GM21825 (cell line): ENCODE measurements at regions not wholly inside any gene's neighbourhood (a gene's known extent, or its start where the extent isn't known, plus 50 kb on each side); places are given as distances from the start of the nearest gene placed in this dataset.
A peak's percentile ranks its signal among the peaks of the same experiment; 100 is the strongest.
"Not testable (repeated sequence)": the region's sequence is repeated elsewhere in the genome, so short reads cannot be mapped to it uniquely, and the experiment has no call there.

ENCODE experiments used
- ATAC-seq: cut with Tn5 transposase; IDR thresholded peaks from one replicate; pipeline ENCODE4 v1.9.1; 2021; ENCODE audit warnings: mild to moderate bottlenecking, moderate library complexity; ENCODE audit not compliant: unreplicated experiment

- no peak for ATAC-seq
These were observed 505.1 kb downstream of the LTN1 start for GRCh38 chr21:28487455-28488070.

DNA sequence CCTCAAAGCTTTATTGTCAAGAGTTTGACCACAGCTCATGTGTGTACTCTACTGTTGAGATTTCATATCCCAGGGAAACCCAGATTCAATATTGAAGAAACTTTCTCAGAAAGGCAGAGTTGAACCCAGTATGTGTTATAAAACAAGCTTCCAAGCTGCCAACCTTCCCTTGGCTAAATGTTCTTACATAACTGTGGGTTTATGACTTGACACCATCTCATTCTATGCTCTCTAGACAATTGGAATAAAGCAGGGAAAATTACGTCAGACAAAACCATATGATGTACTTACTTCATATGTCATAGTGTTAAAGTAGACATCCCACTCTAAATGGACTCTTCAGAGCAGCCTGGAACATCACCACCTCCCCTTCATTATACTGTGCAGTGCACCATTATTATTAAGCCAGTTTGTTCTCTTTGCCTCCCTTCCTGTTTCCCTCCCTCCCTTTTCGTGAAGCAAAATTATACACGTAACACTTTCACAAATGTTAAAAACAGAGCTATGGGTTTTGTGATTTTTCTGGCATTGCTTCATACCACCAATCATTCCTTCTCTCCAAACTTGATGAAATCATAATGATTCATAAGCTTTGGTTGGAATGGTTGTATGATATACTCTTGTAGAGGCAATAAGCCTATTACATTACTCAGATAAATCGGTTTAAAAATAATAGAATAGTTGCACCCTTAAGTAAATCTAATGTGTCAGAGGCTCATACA, 507.2 kb downstream of the LTN1 start:
- no peak for ATAC-seq

- no peak for ATAC-seq
These were observed 509.2 kb downstream of the LTN1 start for GRCh38 chr21:28483301-28484035.

DNA sequence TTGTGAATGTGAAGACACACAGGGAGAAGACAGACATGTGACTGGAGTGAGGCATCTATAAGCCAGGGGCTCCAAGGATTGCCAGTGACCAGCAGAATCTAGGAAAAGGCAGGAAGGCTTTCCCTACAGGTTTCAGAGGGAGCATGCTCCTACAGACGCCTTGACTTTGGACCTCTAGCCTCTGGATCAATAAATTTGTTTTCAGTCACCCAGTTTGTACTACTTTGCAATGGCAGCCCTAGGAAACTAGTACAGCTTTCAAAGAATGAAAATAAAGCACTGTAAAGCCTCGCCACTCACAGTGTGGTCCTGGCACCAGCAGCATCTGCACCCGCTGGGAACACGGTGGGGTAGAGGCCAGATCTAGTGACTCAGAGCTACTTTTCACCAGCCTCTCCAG, 510.0 kb downstream of the LTN1 start:
- no peak for ATAC-seq

- no peak for ATAC-seq
These were observed 512.2 kb downstream of the LTN1 start for GRCh38 chr21:28480470-28480869.

GRCh38 chr21:28473530-28474220, 519.0 kb downstream of the LTN1 start:
- peak; percentile 65 for ATAC-seq

GRCh38 chr21:28472543-28472942, 520.1 kb downstream of the LTN1 start:
- ATAC-seq: not testable (repeated sequence)

DNA sequence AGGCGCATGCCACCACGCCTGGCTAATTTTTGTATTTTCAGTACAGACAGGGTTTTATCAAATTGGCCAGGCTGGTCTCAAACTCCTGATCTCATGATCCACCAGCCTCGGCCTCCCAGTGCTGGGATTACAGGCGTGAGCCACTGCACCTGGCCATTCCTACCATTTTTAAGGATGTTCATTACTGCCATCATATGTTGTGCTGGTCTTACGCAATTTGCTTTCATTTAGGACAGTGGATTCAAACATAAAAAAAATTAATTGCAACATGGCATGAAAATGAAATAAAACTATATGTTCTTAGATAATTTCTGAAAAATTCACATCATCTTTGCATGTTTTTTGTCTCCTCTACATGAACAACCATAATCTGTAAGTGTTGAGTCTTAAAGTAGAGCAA, 527.7 kb downstream of the LTN1 start:
- ATAC-seq: no peak

DNA sequence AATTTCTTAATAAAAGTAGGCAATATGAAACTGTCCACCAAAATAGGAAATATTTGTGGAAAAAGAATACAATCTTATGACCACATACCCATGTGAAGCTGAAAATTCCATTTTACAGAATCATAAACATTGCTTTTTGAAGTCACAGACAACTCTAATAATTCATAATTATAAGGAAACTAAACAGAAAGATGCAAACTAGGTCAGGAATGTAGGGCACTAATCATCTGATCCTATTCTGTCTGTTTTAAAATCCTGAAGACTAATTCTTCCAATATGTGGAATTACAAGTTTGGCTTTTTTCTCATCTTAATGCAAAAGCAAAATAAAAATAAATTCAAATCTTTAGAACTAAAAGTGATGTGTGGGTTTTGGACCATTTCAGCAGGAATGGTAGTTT, 528.6 kb downstream of the LTN1 start:
- ATAC-seq: no peak

DNA sequence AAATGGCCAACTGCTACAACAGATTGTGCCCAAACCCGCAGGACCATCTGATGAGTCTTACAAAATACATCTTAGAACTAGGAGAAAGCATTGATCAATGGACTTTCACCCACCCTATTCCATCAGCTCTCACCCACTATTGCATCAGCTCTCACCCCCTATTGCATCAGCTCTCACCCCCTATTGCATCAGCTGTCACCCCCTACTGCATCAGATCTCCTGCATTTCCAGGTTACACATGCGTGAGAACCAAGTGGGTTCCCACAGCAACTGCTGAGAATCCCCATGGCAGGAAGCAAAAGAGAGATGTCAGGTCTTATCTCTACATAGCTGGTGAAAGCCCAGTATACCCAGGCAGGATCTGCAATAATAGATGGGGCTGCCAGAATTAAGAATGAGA, 533.5 kb downstream of the LTN1 start:
- no peak for ATAC-seq

GRCh38 chr21:28458446-28458845, 534.2 kb downstream of the LTN1 start:
- no peak for ATAC-seq

GRCh38 chr21:28455253-28455600, 537.5 kb downstream of the LTN1 start:
- no peak for ATAC-seq

DNA sequence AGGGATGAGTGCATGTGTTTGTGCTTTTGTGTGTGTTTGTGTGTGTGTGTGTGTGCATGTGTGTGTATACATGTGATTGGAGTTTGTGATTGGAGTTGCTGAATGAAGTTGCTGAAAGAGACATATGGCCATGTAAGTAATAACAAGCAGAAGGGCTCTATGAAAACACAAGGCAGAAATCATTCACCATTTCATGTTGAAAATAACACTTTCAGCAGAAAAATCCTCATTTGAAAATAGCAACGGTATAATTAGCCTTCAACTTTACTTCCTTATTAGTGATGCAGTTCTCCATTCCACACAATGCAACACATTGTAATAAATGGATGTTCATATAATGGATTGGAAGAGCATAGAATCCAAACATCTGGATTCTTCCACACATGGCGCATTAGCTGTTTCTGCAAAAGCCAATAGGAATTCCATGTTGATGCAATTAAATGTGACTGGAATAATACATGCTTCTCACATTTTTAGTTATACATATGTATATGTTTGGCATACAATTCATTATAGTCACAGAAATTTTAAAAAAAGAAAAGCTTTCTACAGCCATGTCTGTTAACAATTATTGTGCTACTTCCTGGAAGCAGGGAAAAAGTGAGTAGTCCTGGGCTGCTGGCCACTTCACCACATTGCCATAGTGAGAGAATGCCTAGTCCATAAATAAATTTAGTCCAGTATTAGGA, 538.0 kb downstream of the LTN1 start:
- no peak for ATAC-seq

- no peak for ATAC-seq
These were observed 545.2 kb downstream of the LTN1 start for GRCh38 chr21:28447462-28447861.

DNA sequence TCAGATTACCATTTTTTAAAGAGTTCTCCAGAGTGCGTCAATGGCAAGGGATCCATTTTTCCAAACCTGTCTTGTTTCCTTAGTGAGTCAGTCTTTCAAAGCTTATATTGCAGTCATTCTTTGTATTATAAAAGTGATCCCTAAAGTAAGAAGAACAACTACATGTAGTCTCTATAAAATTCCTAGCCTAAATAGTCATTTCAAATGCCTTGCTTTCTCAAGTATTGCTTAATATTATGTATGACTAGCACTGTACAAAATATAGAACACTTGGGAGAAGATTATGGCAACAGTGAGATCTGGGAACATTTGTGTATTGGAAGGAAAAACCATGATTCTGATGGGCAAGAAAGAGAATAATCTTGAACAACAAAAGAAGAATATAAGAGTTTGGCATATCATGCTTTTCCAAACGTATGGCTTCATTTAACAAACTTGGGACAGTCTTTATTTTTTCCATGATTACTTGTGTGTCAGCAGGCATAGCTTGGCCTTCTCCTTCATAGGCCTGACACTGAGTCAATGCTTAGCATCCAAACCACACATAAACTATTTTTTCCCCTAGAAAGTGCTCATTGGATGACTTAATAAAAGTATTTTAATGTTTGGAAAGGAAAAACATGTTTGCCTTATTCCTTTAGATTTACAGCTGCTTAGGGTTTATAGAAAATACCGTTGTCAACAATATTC, 547.4 kb downstream of the LTN1 start:
- no peak for ATAC-seq

DNA sequence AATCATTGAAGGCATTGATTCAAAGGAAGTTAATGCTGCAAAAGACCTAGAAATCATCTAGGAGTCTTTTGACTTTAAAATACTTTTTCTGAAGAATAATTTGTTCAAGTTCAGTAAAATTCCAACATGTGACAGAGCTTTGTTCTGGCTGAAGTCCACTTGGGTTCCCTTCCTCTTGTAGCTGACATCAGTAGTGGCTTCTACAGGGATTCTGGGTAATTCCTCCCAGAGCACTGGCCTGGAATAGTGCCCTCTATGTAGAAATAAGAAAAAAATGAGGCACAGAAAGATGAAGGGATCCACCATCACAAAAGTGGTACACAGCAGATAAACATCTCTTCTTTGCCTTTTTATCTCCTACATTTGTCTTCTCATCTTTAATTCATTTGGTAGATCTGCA, 548.1 kb downstream of the LTN1 start:
- ATAC-seq: no peak

DNA sequence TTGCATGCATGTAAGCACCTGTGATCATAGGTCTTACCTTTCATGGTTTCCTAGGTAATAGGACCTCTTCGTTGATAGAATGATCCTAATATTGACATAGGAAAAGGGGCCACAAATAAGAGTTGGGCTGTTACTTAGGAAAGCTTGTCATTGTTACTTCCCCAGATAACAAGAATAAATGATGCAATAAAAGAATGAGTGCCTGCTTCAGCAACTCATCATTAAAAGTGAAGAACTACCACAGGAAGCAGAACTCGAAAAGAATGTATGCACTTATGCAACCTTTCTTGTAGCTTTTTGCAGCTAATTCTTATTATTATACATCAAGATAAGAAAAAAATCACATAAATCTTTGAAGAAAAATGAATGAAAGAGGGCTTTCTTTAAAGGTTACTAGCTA, 548.6 kb downstream of the LTN1 start:
- ATAC-seq: no peak

GRCh38 chr21:28442624-28443023, 550.1 kb downstream of the LTN1 start:
- no peak for ATAC-seq

- ATAC-seq: no peak
These were observed 550.6 kb downstream of the LTN1 start for GRCh38 chr21:28442085-28442484.

DNA sequence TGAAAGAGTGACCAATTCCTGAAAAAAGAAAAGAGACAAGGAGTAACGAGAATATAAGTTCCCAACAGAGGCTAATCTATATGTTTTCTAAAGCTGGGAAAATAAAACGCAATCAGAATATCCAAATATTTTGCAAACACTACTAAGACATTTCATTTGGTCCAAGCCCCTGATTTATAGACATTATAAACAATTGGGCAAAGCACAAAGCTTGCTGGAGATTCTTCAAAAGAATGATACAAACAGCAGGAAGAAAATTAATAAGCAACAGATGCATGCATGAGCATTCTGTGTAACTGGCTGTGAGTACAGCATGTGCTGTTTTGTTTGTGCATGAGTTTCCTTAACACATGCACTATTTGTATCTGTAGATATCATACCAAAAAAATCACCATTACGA, 552.9 kb downstream of the LTN1 start:
- ATAC-seq: no peak
